ENCODE measurements at regions not wholly inside any gene's neighbourhood (a gene's known extent, or its start where the extent isn't known, plus 50 kb on each side); places are given as distances from the start of the nearest gene placed in this dataset.

GRCh38 chr3:80087767-80088166, 320.0 kb upstream of the ROBO1 start:
- TF ChIP-seq POLR2A (IDR thresholded peaks at IDR 0.05) (no peak), CTCF (IDR thresholded peaks at IDR 0.05) (no peak)

Data from testis (tissue), 2 donors.